SW 1271 (cell line): ENCODE measurements at regions not wholly inside any gene's neighbourhood (a gene's known extent, or its start where the extent isn't known, plus 50 kb on each side); places are given as distances from the start of the nearest gene placed in this dataset.

Source experiments
- DNase-seq, 2 experiments: peaks; one replicate each; lab custom pipeline; 2025; lab: John Stamatoyannopoulos, UW

- no peak for DNase-seq
These were observed 117.2 kb downstream of the RFLNA start for GRCh38 chr12:124411953-124412645.

- no peak for DNase-seq
These were observed 116.5 kb downstream of the RFLNA start for GRCh38 chr12:124411281-124411878.

GRCh38 chr12:124410354-124411175, 115.7 kb downstream of the RFLNA start:
- no peak for DNase-seq

GRCh38 chr12:124408822-124409517, 114.1 kb downstream of the RFLNA start:
- DNase-seq: no peak

- DNase-seq: no peak
These were observed 112.2 kb downstream of the RFLNA start for GRCh38 chr12:124407074-124407473.

GRCh38 chr12:124406043-124406442, 111.2 kb downstream of the RFLNA start:
- no peak for DNase-seq

GRCh38 chr12:124405592-124405991, 110.7 kb downstream of the RFLNA start:
- no peak for DNase-seq

GRCh38 chr12:124405151-124405550, 110.3 kb downstream of the RFLNA start:
- DNase-seq: no peak

- no peak for DNase-seq
These were observed 109.4 kb downstream of the RFLNA start for GRCh38 chr12:124404162-124404784.

- no peak for DNase-seq
These were observed 108.4 kb downstream of the RFLNA start for GRCh38 chr12:124403273-124403672.

- no peak for DNase-seq
These were observed 107.6 kb downstream of the RFLNA start for GRCh38 chr12:124402248-124403066.

GRCh38 chr12:124401704-124402221, 106.9 kb downstream of the RFLNA start:
- DNase-seq: no peak

- DNase-seq: no peak
These were observed 105.2 kb downstream of the RFLNA start for GRCh38 chr12:124400124-124400523.

- peak in 1 of 2 experiments; percentile 13 for DNase-seq
These were observed 104.7 kb downstream of the RFLNA start for GRCh38 chr12:124399622-124400021.

GRCh38 chr12:124398578-124399227, 103.8 kb downstream of the RFLNA start:
- DNase-seq: no peak

- DNase-seq: no peak
These were observed 103.1 kb downstream of the RFLNA start for GRCh38 chr12:124397807-124398577.

GRCh38 chr12:124397399-124397679, 102.4 kb downstream of the RFLNA start:
- DNase-seq: no peak

- DNase-seq: no peak
These were observed 101.9 kb downstream of the RFLNA start for GRCh38 chr12:124396544-124397398.

- DNase-seq: no peak
These were observed 101.1 kb downstream of the RFLNA start for GRCh38 chr12:124395986-124396385.
